ENCODE measurements at regions not wholly inside any gene's neighbourhood (a gene's known extent, or its start where the extent isn't known, plus 50 kb on each side); places are given as distances from the start of the nearest gene placed in this dataset.

DNA sequence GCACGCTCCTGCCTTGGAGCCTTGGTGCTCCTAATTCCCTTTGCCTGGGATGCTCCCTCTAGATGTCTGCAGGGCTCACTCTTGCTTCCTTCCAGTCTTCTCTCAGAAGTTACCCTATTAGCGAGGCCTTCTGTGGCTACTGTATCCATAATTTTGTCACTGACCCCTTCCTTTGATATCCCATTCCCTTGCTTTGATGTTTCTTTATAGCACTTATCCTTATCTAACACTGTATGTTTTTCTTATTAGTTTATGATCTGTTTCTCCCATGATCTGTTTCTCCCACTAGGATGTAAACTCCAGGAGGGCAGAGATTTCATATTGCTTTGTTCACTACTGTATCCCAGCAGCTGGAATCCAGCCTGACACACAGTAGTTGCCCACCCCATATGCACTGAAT is 263.4 kb downstream of the FOXD2 start:
- POLR2A ChIA-PET, result no interaction called here
- no peaks in the 10 kb centered on the region; the same call in 1 of the 2 replicates for H3K9me3 ChIP-seq (ENCODE audit: control insufficient read depth, insufficient read depth, low read length)
- no peak overlapping the region for H3K4me3 ChIP-seq (ENCODE audit: low read depth, low read length)
- H3K27ac ChIP-seq (ENCODE audit: low read depth, low read length), result no peak overlapping the region
- H3K27me3 ChIP-seq (ENCODE audit: control insufficient read depth, insufficient read depth, low read length), result peaks cover 20% of the 10 kb centered on the region
- TF ChIP-seq, protein P1, sequence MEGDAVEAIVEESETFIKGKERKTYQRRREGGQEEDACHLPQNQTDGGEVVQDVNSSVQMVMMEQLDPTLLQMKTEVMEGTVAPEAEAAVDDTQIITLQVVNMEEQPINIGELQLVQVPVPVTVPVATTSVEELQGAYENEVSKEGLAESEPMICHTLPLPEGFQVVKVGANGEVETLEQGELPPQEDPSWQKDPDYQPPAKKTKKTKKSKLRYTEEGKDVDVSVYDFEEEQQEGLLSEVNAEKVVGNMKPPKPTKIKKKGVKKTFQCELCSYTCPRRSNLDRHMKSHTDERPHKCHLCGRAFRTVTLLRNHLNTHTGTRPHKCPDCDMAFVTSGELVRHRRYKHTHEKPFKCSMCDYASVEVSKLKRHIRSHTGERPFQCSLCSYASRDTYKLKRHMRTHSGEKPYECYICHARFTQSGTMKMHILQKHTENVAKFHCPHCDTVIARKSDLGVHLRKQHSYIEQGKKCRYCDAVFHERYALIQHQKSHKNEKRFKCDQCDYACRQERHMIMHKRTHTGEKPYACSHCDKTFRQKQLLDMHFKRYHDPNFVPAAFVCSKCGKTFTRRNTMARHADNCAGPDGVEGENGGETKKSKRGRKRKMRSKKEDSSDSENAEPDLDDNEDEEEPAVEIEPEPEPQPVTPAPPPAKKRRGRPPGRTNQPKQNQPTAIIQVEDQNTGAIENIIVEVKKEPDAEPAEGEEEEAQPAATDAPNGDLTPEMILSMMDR (IDR thresholded peaks at IDR 0.05; ENCODE audit: low read depth, low read length), result no peak
- no peak for DNase-seq (ENCODE audit: low read depth, low spot score)
- CTCF ChIA-PET, result interaction anchor here (0.7 to 1.6 kb wide), 2 partner anchors 7 to 9 kb away, joined by 6 to 10 read pairs; no protein-coding TSS in a partner anchor

DNA sequence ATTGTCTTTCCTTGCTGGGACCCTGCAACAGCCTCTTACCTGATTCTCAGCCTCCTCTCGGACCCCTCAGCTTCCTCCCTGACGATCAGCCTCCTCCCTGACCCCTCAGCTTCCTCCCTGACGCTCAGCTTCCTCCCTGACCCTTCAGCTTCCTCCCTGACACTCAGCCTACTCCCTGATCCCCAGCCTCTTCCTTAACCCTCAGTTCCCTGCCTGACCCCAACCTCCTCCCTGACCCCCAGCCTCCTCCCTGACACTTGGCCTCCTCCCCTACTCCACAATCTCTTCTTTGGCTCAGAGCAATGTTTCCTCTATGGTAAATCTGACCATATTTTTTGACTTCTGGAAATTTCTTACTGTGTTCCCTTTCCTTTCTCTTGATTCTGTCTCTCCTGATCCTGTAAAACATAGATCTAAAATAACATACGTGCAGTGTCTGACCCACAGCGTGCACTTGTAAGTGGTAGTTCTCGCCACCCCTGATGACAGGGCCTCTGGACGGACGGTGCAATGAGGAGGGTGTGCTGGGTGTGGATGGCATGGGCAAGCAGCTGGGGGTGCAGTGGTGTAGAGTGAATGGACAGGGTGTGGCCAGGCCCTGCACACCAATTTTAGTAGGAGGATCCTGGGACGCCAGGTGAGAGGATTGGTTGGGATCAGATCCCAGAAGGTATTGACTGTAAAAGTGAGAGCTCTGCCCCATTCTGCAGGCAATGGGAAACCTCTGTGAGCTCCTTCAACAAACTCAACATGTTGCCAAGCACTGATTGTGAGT is 264.1 kb downstream of the FOXD2 start:
- DNase-seq (ENCODE audit: low read depth, low spot score), result no peak
- H3K27ac ChIP-seq (ENCODE audit: low read depth, low read length), result no peak overlapping the region
- peaks cover 16% of the 10 kb centered on the region for H3K27me3 ChIP-seq (ENCODE audit: control insufficient read depth, insufficient read depth, low read length)
- TF ChIP-seq, protein P1 (IDR thresholded peaks at IDR 0.05; ENCODE audit: low read depth, low read length), result no peak
- no peak overlapping the region for H3K4me3 ChIP-seq (ENCODE audit: low read depth, low read length)
- ChIA-PET POLR2A (no interaction called here), CTCF (interaction anchor here (1.6 to 11.9 kb wide), 2 partner anchors 9 to 267 kb away, joined by 6 to 255 read pairs; partner anchors contain the start of gene FOXD2)
- H3K9me3 ChIP-seq (ENCODE audit: control insufficient read depth, insufficient read depth, low read length), result no peaks in the 10 kb centered on the region

- no peak for DNase-seq (ENCODE audit: low read depth, low spot score)
- Histone ChIP-seq H3K4me3 (ENCODE audit: low read depth, low read length) (no peak overlapping the region), H3K27me3 (ENCODE audit: control insufficient read depth, insufficient read depth, low read length) (peaks cover 27% of the 10 kb centered on the region), H3K9me3 (ENCODE audit: control insufficient read depth, insufficient read depth, low read length) (no peaks in the 10 kb centered on the region; the same call in 1 of the 2 replicates), H3K27ac (ENCODE audit: low read depth, low read length) (no peak overlapping the region)
- POLR2A ChIA-PET, result no interaction called here
- TF ChIP-seq, protein P1 (IDR thresholded peaks at IDR 0.05; ENCODE audit: low read depth, low read length), result no peak
- CTCF ChIA-PET, result interaction anchor here (0.8 to 11.9 kb wide), 4 partner anchors 23 to 524 kb away, joined by 3 to 255 read pairs (median 6); partner anchors contain the start of gene FOXD2
These were observed 265.4 kb downstream of the FOXD2 start for GRCh38 chr1:47703156-47703825.

GRCh38 chr1:47703981-47704596 is 266.2 kb downstream of the FOXD2 start:
- POLR2A ChIA-PET, result no interaction called here
- Histone ChIP-seq H3K27me3 (ENCODE audit: control insufficient read depth, insufficient read depth, low read length) (peaks cover 35% of the 10 kb centered on the region), H3K9me3 (ENCODE audit: control insufficient read depth, insufficient read depth, low read length) (no peaks in the 10 kb centered on the region; the same call in 1 of the 2 replicates), H3K27ac (ENCODE audit: low read depth, low read length) (no peak overlapping the region), H3K4me3 (ENCODE audit: low read depth, low read length) (no peak overlapping the region)
- TF ChIP-seq, protein P1 (IDR thresholded peaks at IDR 0.05; ENCODE audit: low read depth, low read length), result peak; percentile 43
- no peak for DNase-seq (ENCODE audit: low read depth, low spot score)
- CTCF ChIA-PET, result interaction anchor here (1.0 to 11.9 kb wide), 3 partner anchors 175 to 525 kb away, joined by 4 to 255 read pairs (median 7); partner anchors contain the start of gene FOXD2
